Hematopoietic multipotent progenitor cell treated with erythropoietin and hydrocortisone succinate and interleukin-3 and kit ligand, for 4 days (in vitro differentiated cells): ENCODE measurements at regions not wholly inside any gene's neighbourhood (a gene's known extent, or its start where the extent isn't known, plus 50 kb on each side); places are given as distances from the start of the nearest gene placed in this dataset.
"Not testable (repeated sequence)": the region's sequence is repeated elsewhere in the genome, so short reads cannot be mapped to it uniquely, and the experiment has no call there.

Source experiments
- DNase-seq: peaks from one replicate; pipeline ENCODE4 v3.0.0-alpha.2; 2015

GRCh38 chr6:43932259-43933147 lies 162.5 kb downstream of the VEGFA start:
- no peak for DNase-seq

DNA sequence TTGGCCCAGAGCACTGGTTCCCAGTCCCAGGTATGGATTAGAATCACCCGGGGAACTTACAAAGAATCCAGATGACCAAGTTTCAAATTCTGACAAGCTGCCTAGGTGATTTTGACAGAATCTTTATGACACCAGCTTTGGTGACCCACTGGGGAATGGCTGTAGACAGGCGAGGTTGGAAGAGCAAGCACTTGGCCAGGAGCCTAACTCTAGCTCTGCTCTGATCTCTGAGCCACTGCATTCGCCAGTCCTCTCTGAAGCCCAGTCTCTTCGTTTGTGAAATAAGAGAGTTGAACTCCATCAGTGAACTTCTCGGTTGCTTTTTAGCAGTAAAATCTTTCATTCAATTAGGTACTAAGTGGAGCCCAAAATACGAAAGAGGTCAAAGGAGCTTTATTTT lies 161.2 kb downstream of the VEGFA start:
- DNase-seq = no peak

DNA sequence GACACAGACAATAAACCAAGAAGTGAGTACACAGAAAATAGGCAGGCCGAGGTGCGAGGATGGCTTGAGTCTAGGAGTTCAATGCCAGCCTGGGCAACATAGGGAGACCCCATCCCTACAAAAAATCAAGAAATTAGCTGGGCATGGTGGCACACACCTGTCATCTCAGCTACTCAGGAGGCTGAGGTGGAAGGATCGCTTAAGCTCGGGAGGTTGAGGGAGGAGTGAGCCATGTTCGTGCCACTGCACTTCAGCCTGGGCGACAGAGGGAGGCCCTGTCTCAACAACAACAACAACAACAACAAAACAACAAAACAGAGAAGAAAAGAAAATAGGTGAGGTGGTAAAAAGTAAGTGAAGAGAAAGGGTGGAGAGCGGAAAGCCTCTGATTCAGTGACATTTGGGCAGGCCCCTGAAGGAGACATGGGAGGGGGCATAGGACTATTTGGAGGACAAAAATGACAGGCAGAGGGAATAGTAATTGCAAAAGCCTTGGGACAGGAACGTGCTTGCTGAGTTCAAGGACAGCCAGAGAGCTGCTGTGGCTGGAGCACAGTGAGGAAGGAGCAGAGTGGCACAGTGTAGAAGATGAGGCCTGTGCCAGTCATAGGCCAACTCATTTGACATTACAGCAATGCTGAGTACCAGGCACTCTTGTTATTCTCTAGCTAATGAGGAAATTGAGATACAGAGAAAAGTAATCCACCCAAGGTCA lies 160.6 kb downstream of the VEGFA start:
- DNase-seq = no peak

DNA sequence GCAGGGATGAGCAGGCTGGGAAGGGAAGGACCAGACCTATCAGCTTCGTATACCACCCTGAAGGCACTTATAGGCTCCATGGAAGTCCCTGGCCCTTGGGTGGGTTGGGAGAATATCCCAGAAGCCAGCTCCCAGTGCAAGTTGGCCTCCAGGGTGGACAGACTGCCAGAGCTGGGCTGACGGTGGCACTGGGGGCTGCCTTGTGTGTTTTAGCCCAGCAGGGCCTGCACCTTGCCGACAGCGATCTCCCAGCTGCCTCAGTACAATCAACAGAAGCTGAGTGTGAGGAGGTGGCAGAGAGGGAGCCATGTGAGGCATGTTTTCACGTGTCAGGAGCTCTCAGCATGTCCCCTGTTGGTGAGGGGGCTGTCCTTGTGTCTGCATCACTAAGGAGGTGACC lies 159.5 kb downstream of the VEGFA start:
- DNase-seq = no peak

DNA sequence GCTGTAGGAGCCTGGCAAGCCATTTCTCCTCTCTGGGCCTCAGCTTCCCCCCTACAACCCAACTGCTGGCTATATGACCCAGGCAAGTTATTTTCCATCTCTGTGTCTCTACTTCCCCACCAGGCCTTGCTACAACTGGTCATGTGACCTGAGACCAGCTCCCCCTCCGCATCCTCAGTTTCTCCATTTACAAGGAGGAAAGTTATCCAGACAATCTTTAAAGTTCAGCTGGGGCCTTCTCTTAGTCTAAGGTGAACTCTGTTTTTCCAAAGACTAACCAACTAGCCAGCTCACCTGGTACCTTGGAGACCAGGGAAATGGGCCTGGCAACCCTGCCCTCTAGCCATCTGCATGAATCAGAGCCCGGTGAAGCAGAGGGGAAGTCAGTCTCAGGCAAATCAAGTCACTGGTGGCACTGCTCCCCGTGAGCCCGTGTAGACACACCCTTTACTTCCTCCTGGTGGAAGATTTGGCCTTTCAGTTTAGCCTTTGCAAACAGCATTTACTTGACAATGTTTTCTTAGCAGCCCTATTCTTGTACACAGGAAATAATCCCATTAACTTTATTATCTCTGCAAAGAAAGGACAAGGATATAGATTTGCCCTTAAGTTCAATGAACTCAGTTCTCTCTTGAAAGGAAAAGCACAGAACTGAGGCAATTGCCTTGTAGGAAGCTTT lies 157.7 kb downstream of the VEGFA start:
- DNase-seq = peak; percentile 61

GRCh38 chr6:43926634-43927531 lies 156.9 kb downstream of the VEGFA start:
- DNase-seq = peak; percentile 79

GRCh38 chr6:43925636-43926139 lies 155.7 kb downstream of the VEGFA start:
- DNase-seq = not testable (repeated sequence)

GRCh38 chr6:43924222-43924702 lies 154.3 kb downstream of the VEGFA start:
- peak; percentile 92 for DNase-seq

- no peak for DNase-seq
Measured at GRCh38 chr6:43923376-43924221, 153.6 kb downstream of the VEGFA start.

GRCh38 chr6:43922426-43923375 lies 152.7 kb downstream of the VEGFA start:
- no peak for DNase-seq

DNA sequence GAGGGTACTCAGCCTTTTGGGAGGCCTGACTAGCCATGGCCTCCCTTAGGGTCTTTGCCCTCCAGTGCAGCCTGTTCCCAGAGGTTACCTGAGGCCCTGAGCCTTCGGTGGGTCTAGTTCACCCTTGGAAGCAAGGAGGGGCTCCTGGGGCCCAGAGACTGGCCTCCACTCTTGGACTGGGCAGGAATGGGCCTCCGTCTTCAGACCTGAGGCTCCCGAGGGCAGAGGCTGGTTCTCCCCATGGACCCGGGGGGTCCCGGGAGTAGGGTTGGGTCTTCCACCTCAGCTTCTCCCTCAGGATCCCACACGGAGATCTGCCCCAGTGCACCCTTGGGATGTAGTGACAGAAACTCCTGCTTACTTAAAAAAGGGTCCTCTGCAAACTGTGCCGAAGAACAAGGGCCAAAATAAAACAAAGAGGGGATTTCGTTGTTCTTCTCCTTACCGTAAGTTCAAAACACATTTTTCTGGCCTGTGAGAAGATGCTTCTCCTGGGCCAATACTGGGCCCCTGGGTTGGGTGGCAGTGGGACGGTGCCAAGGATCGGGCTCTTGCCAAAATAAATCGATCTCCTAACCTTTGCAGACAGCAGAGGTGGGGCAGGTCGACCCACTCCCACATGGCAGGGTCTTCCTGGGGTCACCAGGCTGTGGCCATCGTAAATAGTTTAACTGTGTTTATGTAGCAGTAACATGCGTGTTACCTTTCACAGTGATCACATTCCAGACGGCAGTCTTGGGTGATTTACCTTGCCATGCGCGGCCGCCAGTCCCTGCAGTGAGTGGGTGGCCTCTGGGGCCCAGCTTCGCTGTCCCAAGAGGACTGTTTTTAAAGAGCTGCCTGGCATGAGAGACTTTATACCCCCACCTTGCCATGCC lies 151.8 kb downstream of the VEGFA start:
- no peak for DNase-seq

DNA sequence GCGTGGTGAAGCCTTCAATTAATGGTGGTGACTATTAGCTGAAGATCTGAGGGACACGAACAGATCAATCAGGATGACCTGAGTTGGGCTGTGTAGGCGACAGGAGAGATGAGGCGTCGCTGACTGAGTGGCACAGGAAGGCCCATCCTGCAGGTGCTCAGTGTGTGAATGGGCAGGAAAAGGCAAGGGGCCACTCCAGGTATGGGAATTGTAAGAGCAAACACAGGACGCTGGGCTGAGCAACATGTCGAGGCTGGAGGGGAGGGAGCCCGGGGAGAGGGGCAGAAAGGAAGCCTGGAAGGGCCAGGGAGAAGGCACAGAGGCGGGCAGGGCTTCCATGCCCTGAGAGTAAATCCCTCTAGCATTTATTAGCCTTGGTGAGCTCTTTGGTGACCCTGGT lies 151.0 kb downstream of the VEGFA start:
- no peak for DNase-seq

GRCh38 chr6:43919774-43920173 lies 149.8 kb downstream of the VEGFA start:
- no peak for DNase-seq

DNA sequence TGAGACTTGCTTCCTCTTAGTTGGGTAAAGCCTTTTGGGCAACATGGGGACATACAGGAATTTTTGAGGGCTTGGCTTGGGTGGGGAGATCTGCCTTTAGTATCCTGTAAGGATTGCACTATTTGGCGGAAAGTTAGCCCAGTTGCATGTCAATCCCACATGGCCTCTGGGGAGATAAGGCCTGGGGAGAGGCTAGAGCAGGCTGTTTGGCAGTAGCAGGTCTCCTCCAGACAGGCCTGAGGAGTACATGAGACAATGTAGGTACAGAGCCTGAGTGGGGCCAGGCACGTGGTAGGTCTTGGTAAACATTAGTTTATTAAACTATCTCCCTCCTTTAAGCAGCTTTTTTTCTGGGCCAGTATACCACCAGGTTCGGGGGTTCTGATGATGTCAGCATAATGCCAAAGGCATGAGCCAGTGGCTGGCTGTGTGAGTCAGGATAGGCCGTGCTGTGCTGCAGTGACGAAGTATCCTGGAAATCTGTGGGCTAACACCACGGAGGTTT lies 147.9 kb downstream of the VEGFA start:
- DNase-seq = peak; percentile 47

DNA sequence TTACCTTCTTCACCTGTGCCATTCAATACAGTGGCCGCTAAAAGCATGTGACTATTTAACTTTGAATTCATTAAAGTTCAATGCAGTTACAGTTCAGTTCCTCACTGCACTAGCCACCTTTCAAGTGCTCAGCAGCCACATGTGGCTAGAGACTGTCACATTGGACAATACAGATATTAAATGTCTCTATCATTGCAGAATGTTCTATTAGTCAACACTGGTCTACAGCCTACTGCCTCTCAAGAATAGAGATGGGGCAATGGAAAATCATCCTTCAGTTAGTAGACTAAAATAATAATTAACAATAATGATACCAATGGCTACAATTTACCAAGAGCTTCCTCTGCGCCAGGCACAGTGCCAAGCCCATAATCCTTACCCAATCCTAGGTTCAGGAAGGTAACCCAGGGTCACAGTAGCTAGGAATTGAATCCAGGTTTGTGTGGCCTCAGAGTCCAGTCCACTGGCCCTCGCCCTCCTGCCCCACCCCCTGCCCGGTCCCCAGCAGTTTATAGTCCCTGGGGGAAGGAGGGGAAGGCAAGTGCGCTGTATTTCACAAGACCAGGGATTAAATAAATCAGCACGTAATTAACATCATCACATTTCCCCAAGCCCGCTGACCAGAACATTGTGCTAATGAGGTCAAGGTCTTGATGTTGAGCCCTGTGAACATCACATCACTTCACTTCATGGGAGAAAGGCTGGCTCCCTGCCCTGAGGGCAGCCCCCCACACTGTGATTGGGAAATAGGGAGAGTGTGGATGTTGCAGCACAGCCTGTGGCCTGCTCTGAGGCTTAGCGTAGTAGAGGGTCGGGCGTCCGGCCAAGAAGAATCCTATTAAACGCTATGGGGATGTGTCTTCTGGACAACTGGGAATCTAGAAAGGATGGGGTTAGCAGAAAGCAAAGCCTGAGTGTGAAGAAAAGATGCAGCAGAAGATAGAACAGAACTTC lies 147.2 kb downstream of the VEGFA start:
- no peak for DNase-seq

GRCh38 chr6:43915986-43916923 lies 146.2 kb downstream of the VEGFA start:
- peak; percentile 78 for DNase-seq
